CD14-positive monocyte (primary cell): ENCODE measurements at regions not wholly inside any gene's neighbourhood (a gene's known extent, or its start where the extent isn't known, plus 50 kb on each side); places are given as distances from the start of the nearest gene placed in this dataset.

Experiments used
- DNase-seq, 3 donors: peaks; one replicate each; pipeline ENCODE4 v3.0.0-alpha.2; 2011 to 2022
- H2AFZ ChIP-seq: 2 replicates; pipeline ENCODE4 v1.6.0; 2012; ENCODE audit warnings: mild to moderate bottlenecking, low read depth, low read length, inconsistent platforms; ENCODE audit not compliant: insufficient read depth, poor library complexity, severe bottlenecking
- H3K27ac ChIP-seq, 2 donors: 1 replicate in 1 of 2; 2 replicates in 1 of 2; pipeline ENCODE4 v1.5.1; 2012 to 2013; ENCODE audit warnings: low read length in 2 of 2, control low read depth in 1 of 2, inconsistent platforms in 1 of 2, low read depth in 1 of 2, mild to moderate bottlenecking in 1 of 2
- H3K27me3 ChIP-seq, 2 donors: one replicate each; pipeline versions ENCODE4 v1.6.0 to v1.6.1; 2011 to 2013; ENCODE audit warnings: low read length in 2 of 2; ENCODE audit not compliant: control insufficient read depth in 2 of 2, insufficient read depth in 2 of 2
- H3K36me3 ChIP-seq, 2 donors: replicated peaks in 1 of 2; 1 replicate in 1 of 2; 2 replicates in 1 of 2; pipeline versions ENCODE4 v1.5.1 to v1.6.1; 2012 to 2013; ENCODE audit warnings: low read length in 2 of 2, control low read depth in 1 of 2, inconsistent platforms in 1 of 2, mild to moderate bottlenecking in 1 of 2; ENCODE audit not compliant: insufficient read depth in 2 of 2, control insufficient read depth in 1 of 2
- H3K4me1 ChIP-seq, 2 donors: 1 replicate in 1 of 2; 2 replicates in 1 of 2; pipeline versions ENCODE4 v1.5.1 to v1.6.1; 2012 to 2013; ENCODE audit warnings: low read length in 2 of 2, control low read depth in 1 of 2, inconsistent platforms in 1 of 2, mild to moderate bottlenecking in 1 of 2, moderate library complexity in 1 of 2; ENCODE audit not compliant: insufficient read depth in 2 of 2, control insufficient read depth in 1 of 2
- H3K4me2 ChIP-seq: replicated peaks from 2 replicates; pipeline ENCODE3; 2012; ENCODE audit warnings: low read length, moderate library complexity, mild to moderate bottlenecking; ENCODE audit not compliant: poor library complexity, severe bottlenecking; ENCODE audit errors: extremely low read depth
- H3K4me3 ChIP-seq, 3 experiments: fragments of 200-600 bp in 1 of 3; sonication (generic) in 1 of 3; replicated peaks in 1 of 3; 1 replicate in 2 of 3; 2 replicates in 1 of 3; pipeline ENCODE4 v1.5.1; 2011 to 2013; ENCODE audit warnings: low read length in 3 of 3, mild to moderate bottlenecking in 3 of 3, control low read depth in 2 of 3, low read depth in 2 of 3, inconsistent platforms in 1 of 3, moderate library complexity in 1 of 3
- H3K79me2 ChIP-seq: 2 replicates; pipeline ENCODE4 v1.6.0; 2012; ENCODE audit warnings: mild to moderate bottlenecking, control low read depth, inconsistent platforms, low read length, moderate library complexity; ENCODE audit not compliant: insufficient read depth
- H3K9ac ChIP-seq: 2 replicates; pipeline ENCODE4 v1.6.0; 2017; ENCODE audit warnings: low read length, mild to moderate bottlenecking; ENCODE audit not compliant: insufficient read depth, poor library complexity, severe bottlenecking
- H3K9me3 ChIP-seq, 2 donors: replicated peaks in 1 of 2; 1 replicate in 1 of 2; 2 replicates in 1 of 2; pipeline versions ENCODE4 v1.5.1 to v1.6.1; 2012 to 2013; ENCODE audit warnings: low read length in 2 of 2, control low read depth in 1 of 2; ENCODE audit not compliant: control insufficient read depth in 1 of 2, insufficient read depth in 1 of 2
- H4K20me1 ChIP-seq: 2 replicates; pipeline ENCODE4 v1.6.0; 2012; ENCODE audit warnings: mild to moderate bottlenecking, low read length, control low read depth, moderate library complexity; ENCODE audit not compliant: insufficient read depth
- H3K27ac Mint-ChIP-seq, 7 donors: one replicate each; pipeline ENCODE4 v1.8.0; 2020; ENCODE audit warnings: mild to moderate bottlenecking in 7 of 7, mixed read lengths in 7 of 7, moderate library complexity in 6 of 7, inconsistent platforms in 2 of 7
- H3K27me3 Mint-ChIP-seq, 3 donors: one replicate each; pipeline ENCODE4 v1.8.0; 2021 to 2022; ENCODE audit warnings: low read depth in 3 of 3, mild to moderate bottlenecking in 3 of 3, mixed read lengths in 3 of 3, moderate library complexity in 3 of 3, inconsistent platforms in 1 of 3
- H3K36me3 Mint-ChIP-seq, 2 donors: one replicate each; pipeline ENCODE4 v1.8.0; 2020; ENCODE audit warnings: mixed read lengths in 2 of 2, inconsistent platforms in 1 of 2, mild to moderate bottlenecking in 1 of 2
- H3K4me1 Mint-ChIP-seq: one replicate; pipeline ENCODE4 v1.8.0; 2020; ENCODE audit warnings: mild to moderate bottlenecking, mixed read lengths
- H3K4me3 Mint-ChIP-seq, 2 donors: one replicate each; pipeline ENCODE4 v1.8.0; 2020; ENCODE audit warnings: mild to moderate bottlenecking in 2 of 2, mixed read lengths in 2 of 2, moderate library complexity in 1 of 2
- H3K9me3 Mint-ChIP-seq, 7 donors: one replicate each; pipeline ENCODE4 v1.8.0; 2020 to 2022; ENCODE audit warnings: mixed read lengths in 7 of 7, mild to moderate bottlenecking in 6 of 7, moderate library complexity in 6 of 7, inconsistent platforms in 2 of 7
- WGBS: methylation state at CpG from one replicate; pipeline ENCODE4 v1.1.5; 2013; ENCODE audit warnings: missing lambda C conversion rate; ENCODE audit not compliant: insufficient coverage; 5-methylcytosine and 5-hydroxymethylcytosine counted together
- intact Hi-C, 2 donors: fragments of 100-400 bp; cut with micrococcal nuclease; formaldehyde crosslinking; loops; one replicate each; pipeline versions ENCODE4 v1.15.0 to v1.15.1; 2023
- TF ChIP-seq, protein P1 (sequence below): fragments of 200-600 bp; IDR thresholded peaks from one replicate; pipeline ENCODE4 v1.8.0; 2022; ENCODE audit warnings: antibody characterized with exemption, mild to moderate bottlenecking

DNA sequence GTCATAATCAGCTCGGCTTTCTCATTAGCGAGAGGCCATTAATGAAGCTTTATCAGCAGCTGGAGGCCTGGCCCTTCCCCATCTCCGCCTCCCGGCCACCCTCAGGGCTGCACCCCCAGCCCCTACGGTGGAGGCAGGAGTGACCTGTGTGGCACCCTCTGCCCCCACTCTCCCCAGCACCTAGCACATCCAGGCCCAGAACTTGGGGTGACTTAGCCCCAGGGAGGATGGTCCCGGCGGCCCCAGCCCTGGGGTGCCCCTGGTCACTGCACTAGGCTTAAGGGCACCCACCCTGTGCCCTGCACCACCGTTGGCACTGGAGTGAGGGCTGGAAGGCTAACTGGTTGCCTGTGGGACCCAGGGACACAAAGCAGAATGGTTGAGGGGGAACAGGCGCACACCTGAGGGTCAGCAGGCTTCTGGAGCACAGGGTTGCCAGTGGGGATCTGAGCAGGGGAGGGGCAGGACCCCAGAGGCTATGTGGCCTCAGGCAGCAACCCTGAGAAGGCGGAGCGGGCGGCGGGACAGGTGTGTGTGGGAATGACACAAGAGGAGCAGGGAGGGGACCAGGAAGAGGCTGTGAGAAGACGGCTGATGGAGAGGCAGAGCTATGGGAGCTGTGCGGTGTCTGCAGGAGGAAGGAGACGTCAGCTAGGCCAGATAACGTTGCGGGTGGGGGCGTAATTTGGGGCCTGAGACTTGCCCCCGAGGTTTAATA is 120.2 kb downstream of the FAM53A start:
- H2AFZ ChIP-seq, result no peak overlapping the region
- no peak overlapping the region for H3K4me2 ChIP-seq
- H3K36me3 ChIP-seq, result no peaks in the 10 kb centered on the region
- Mint-ChIP-seq H3K36me3 (no peaks in the 10 kb centered on the region), H3K9me3 (peaks cover 0 to 4% (median 0%) of the 10 kb centered on the region in 7 donors), H3K27me3 (peaks cover 12 to 36% (median 18%) of the 10 kb centered on the region in 3 donors), H3K27ac (no peak overlapping the region), H3K4me1 (no peaks in the 10 kb centered on the region), H3K4me3 (peak overlapping the region in 1 of 2 donors; percentile 30)
- H3K9ac ChIP-seq, result no peak overlapping the region
- intact Hi-C loops, result no loop called here
- TF ChIP-seq, protein P1, sequence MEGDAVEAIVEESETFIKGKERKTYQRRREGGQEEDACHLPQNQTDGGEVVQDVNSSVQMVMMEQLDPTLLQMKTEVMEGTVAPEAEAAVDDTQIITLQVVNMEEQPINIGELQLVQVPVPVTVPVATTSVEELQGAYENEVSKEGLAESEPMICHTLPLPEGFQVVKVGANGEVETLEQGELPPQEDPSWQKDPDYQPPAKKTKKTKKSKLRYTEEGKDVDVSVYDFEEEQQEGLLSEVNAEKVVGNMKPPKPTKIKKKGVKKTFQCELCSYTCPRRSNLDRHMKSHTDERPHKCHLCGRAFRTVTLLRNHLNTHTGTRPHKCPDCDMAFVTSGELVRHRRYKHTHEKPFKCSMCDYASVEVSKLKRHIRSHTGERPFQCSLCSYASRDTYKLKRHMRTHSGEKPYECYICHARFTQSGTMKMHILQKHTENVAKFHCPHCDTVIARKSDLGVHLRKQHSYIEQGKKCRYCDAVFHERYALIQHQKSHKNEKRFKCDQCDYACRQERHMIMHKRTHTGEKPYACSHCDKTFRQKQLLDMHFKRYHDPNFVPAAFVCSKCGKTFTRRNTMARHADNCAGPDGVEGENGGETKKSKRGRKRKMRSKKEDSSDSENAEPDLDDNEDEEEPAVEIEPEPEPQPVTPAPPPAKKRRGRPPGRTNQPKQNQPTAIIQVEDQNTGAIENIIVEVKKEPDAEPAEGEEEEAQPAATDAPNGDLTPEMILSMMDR, result no peak
- no peaks in the 10 kb centered on the region for H3K9me3 ChIP-seq
- DNase-seq, result no peak
- WGBS, result 69% methylated on average over 18 of the region's 20 CpGs
- H4K20me1 ChIP-seq, result no peaks in the 10 kb centered on the region
- H3K79me2 ChIP-seq, result no peaks in the 10 kb centered on the region
- H3K27ac ChIP-seq, result no peak overlapping the region
- no peaks in the 10 kb centered on the region for H3K4me1 ChIP-seq
- H3K27me3 ChIP-seq, result peaks cover 0 to 6% of the 10 kb centered on the region in 2 donors
- H3K4me3 ChIP-seq, result no peak overlapping the region

DNA sequence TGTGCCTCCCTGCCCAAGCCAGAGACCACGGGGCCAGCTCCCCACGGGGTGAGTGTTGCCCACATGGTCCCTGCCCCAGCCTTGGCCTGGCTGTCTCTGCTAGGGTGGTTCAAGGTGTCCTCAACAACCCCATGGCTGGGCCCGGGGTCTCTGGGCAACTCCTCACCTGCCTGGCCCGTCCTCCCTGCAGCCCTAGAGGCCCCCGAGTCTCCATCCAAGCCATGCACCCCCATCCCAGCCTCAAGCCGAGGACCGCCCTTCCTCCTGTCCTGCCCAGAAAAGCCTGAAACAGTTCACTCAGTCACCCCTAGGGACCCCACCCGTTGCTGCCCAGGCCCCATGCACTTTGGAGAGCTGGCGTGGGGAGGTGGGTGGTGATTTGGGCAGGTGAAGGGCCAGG is 120.9 kb downstream of the FAM53A start:
- peaks cover 0 to 6% of the 10 kb centered on the region in 2 donors for H3K27me3 ChIP-seq
- no peaks in the 10 kb centered on the region for H4K20me1 ChIP-seq

More for the DNA sequence above, 120.9 kb downstream of the FAM53A start:
- Histone ChIP-seq H3K4me2 (no peak overlapping the region), H3K36me3 (no peaks in the 10 kb centered on the region), H3K4me1 (no peaks in the 10 kb centered on the region), H3K27ac (no peak overlapping the region), H3K4me3 (no peak overlapping the region), H3K79me2 (no peaks in the 10 kb centered on the region), H2AFZ (no peak overlapping the region), H3K9ac (no peak overlapping the region), H3K9me3 (no peaks in the 10 kb centered on the region)
- no peaks in the 10 kb centered on the region for H3K4me1 Mint-ChIP-seq
- TF ChIP-seq, protein P1, result no peak
- DNase-seq, result no peak
- WGBS, result 86% methylated on average over 4 of the region's 9 CpGs
- no peaks in the 10 kb centered on the region for H3K36me3 Mint-ChIP-seq
- no peak overlapping the region for H3K4me3 Mint-ChIP-seq
- no peak overlapping the region for H3K27ac Mint-ChIP-seq
- H3K27me3 Mint-ChIP-seq, result peaks cover 12 to 35% (median 19%) of the 10 kb centered on the region in 3 donors
- H3K9me3 Mint-ChIP-seq, result peaks cover 0 to 4% (median 0%) of the 10 kb centered on the region in 7 donors
- intact Hi-C loops, result no loop called here
